Left lobe of liver (tissue), 2 donors: ENCODE measurements at regions not wholly inside any gene's neighbourhood (a gene's known extent, or its start where the extent isn't known, plus 50 kb on each side); places are given as distances from the start of the nearest gene placed in this dataset.
"Not testable (repeated sequence)": the region's sequence is repeated elsewhere in the genome, so short reads cannot be mapped to it uniquely, and the experiment has no call there.

ENCODE experiments used
- ATAC-seq: fragments of 200-7000 bp; cut with Tn5 transposase; one replicate; pipeline ENCODE4 v1.9.1; 2020; ENCODE audit warnings: mild to moderate bottlenecking, moderate library complexity
- DNase-seq: peaks from one replicate; pipeline ENCODE4 v3.0.0-alpha.2; 2020; ENCODE audit warnings: low spot score
- donor health status: DM: no; HTN: no; CAD: no; lungs with moderate emphysema.
- donor health status: DM: no; HTN: yes; CAD: no.

- DNase-seq (no peak), ATAC-seq (no peak)
These were observed 115.3 kb upstream of the NDUFV2 start for GRCh38 chr18:8987241-8987640.

GRCh38 chr18:8988260-8988871, 114.1 kb upstream of the NDUFV2 start:
- DNase-seq (peak; percentile 58), ATAC-seq (peak; percentile 57)

- DNase-seq (no peak), ATAC-seq (peak; percentile 33)
These were observed 113.5 kb upstream of the NDUFV2 start for GRCh38 chr18:8989017-8989416.

GRCh38 chr18:8989855-8990254, 112.6 kb upstream of the NDUFV2 start:
- ATAC-seq (peak; percentile 37), DNase-seq (peak; percentile 56)

- DNase-seq (peak; percentile 97), ATAC-seq (peak; percentile 89)
These were observed 112.0 kb upstream of the NDUFV2 start for GRCh38 chr18:8990276-8991031.

- DNase-seq = no peak
These were observed 111.3 kb upstream of the NDUFV2 start for GRCh38 chr18:8991155-8991554.

GRCh38 chr18:8992500-8992899, 110.0 kb upstream of the NDUFV2 start:
- not testable (repeated sequence) for DNase-seq, ATAC-seq

More at GRCh38 chr18:8991155-8991554, 111.3 kb upstream of the NDUFV2 start:
- ATAC-seq = no peak

- DNase-seq (no peak), ATAC-seq (no peak)
These were observed 107.9 kb upstream of the NDUFV2 start for GRCh38 chr18:8994603-8995002.

GRCh38 chr18:8995096-8995495, 107.4 kb upstream of the NDUFV2 start:
- DNase-seq (no peak), ATAC-seq (no peak)

GRCh38 chr18:8996771-8997432, 105.6 kb upstream of the NDUFV2 start:
- ATAC-seq = peak; percentile 41
- DNase-seq = no peak

- ATAC-seq (no peak), DNase-seq (no peak)
These were observed 104.9 kb upstream of the NDUFV2 start for GRCh38 chr18:8997634-8998033.

GRCh38 chr18:8998481-8999217, 103.8 kb upstream of the NDUFV2 start:
- DNase-seq (no peak), ATAC-seq (peak; percentile 59)

- DNase-seq = no peak
- ATAC-seq = no peak
These were observed 102.6 kb upstream of the NDUFV2 start for GRCh38 chr18:8999872-9000271.

- DNase-seq = no peak
- peak; percentile 40 for ATAC-seq
These were observed 101.8 kb upstream of the NDUFV2 start for GRCh38 chr18:9000733-9001132.

- no peak for ATAC-seq
- no peak for DNase-seq
These were observed 101.3 kb upstream of the NDUFV2 start for GRCh38 chr18:9001209-9001608.

GRCh38 chr18:9003406-9004100, 98.9 kb upstream of the NDUFV2 start:
- ATAC-seq (no peak), DNase-seq (no peak)

GRCh38 chr18:9004308-9004707, 98.2 kb upstream of the NDUFV2 start:
- not testable (repeated sequence) for ATAC-seq, DNase-seq

- DNase-seq, ATAC-seq: not testable (repeated sequence)
These were observed 94.8 kb upstream of the NDUFV2 start for GRCh38 chr18:9007700-9008099.

- DNase-seq = no peak
- ATAC-seq = no peak
These were observed 94.2 kb upstream of the NDUFV2 start for GRCh38 chr18:9008200-9008708.
